Heart left ventricle (tissue), 16 donors: ENCODE measurements at regions not wholly inside any gene's neighbourhood (a gene's known extent, or its start where the extent isn't known, plus 50 kb on each side); places are given as distances from the start of the nearest gene placed in this dataset.

Source experiments
- ATAC-seq, 4 donors: fragments of 200-7000 bp; cut with Tn5 transposase; one replicate each; pipeline ENCODE4 v1.9.1; 2020 to 2022; ENCODE audit warnings: moderate library complexity in 4 of 4, mild to moderate bottlenecking in 3 of 4, moderate number of reproducible peaks in 1 of 4
- DNase-seq, 5 donors: peaks; one replicate each; pipeline ENCODE4 v3.0.0-alpha.2; 2020
- H3K27ac ChIP-seq, 12 donors: fragments of 200-600 bp; sonication (generic) in 4 of 12; one replicate each; pipeline versions ENCODE4 v1.5.0 to v1.8.0; 2016 to 2022; ENCODE audit warnings: mild to moderate bottlenecking in 2 of 12
- H3K27me3 ChIP-seq, 9 donors: fragments of 200-600 bp; sonication (generic) in 2 of 9; one replicate each; pipeline versions ENCODE4 v1.5.1 to v1.8.0; 2016 to 2022; ENCODE audit warnings: mild to moderate bottlenecking in 3 of 9
- H3K36me3 ChIP-seq, 9 donors: fragments of 200-600 bp; sonication (generic) in 2 of 9; one replicate each; pipeline versions ENCODE4 v1.5.0 to v1.8.0; 2018 to 2022; ENCODE audit warnings: mild to moderate bottlenecking in 2 of 9
- H3K4me1 ChIP-seq, 12 donors: fragments of 200-600 bp; sonication (generic) in 4 of 12; one replicate each; pipeline versions ENCODE4 v1.5.0 to v1.8.0; 2016 to 2022; ENCODE audit warnings: mild to moderate bottlenecking in 3 of 12
- H3K4me3 ChIP-seq, 12 donors: fragments of 200-600 bp; sonication (generic) in 4 of 12; one replicate each; pipeline versions ENCODE4 v1.5.0 to v1.8.0; 2017 to 2022; ENCODE audit warnings: mild to moderate bottlenecking in 9 of 12, moderate library complexity in 4 of 12
- H3K9me3 ChIP-seq, 12 donors: fragments of 200-600 bp; sonication (generic) in 4 of 12; one replicate each; pipeline versions ENCODE4 v1.5.0 to v1.8.0; 2016 to 2022; ENCODE audit warnings: mild to moderate bottlenecking in 1 of 12
- CTCF ChIP-seq, 12 donors: fragments of 200-600 bp; sonication (generic) in 4 of 12; IDR thresholded peaks; one replicate each; pipeline versions ENCODE4 v1.5.0 to v1.8.0; 2018 to 2022; ENCODE audit warnings: antibody characterized with exemption in 12 of 12, mild to moderate bottlenecking in 5 of 12
- POLR2A ChIP-seq, 2 donors: fragments of 450-650 bp; IDR thresholded peaks; one replicate each; pipeline ENCODE4 v1.6.1; 2017; ENCODE audit warnings: antibody characterized with exemption in 2 of 2, mild to moderate bottlenecking in 2 of 2, moderate library complexity in 2 of 2
- WGBS, 4 donors: extraction: QIAGEN DNeasy Blood & Tissue Kit in 2 of 4; methylation state at CpG; one replicate each; pipeline versions ENCODE4 v1.1.5 to v1.1.7; 2013 to 2018; 5-methylcytosine and 5-hydroxymethylcytosine counted together
- intact Hi-C, 10 donors: fragments of 100-400 bp; cut with DNase I; formaldehyde crosslinking; loops; one replicate each; pipeline versions ENCODE4 v1.11.1 to v1.14.2; 2022
- donor health status: ischemic (EF 13 %, LVEDD 7.1; RV severe dilation, severe dysfunction).
- donor health status: healthy with polysubstance abuse.
- donor health status: DM: no; HTN: yes; CAD: no.
- donor health status: DM: no; HTN: no; CAD: no.
- donor health status: ischemic (EF 25% LVEDD 6.9; RV normal size, moderate dysfunction).
- donor health status: ischemic (EF 25% LVEDD 5.7; RV mildly dilated, moderate dysfunction).
- donor health status: healthy.
- donor health status: DM: yes; HTN: yes; CAD: no.
- donor health status: ischemic (EF 35%, LVEDD 5.7; RV mildly dilated, moderate dysfunction).
- donor health status: nonischemic (EF 11% LVEDD 7.7; RV severe dilation, severe dysfunction).
- donor health status: DM: yes; HTN: yes; CAD: no.
- donor health status: PGD.
- donor health status: ischemic (EF 29% LVEDD 5.4; RV normal size, mild dysfunction).
- donor health status: nonischemic (EF 23%, LVEDD 6.1; RV moderate dilation, normal function).

- WGBS, 4 donors: 82 to 90% (median 89%) methylated on average over 2 of the region's 2 CpGs
- intact Hi-C loops: no loop called here
- H3K4me3 ChIP-seq: no peak overlapping the region
- no peak for ATAC-seq
- no peaks in the 10 kb centered on the region for H3K9me3 ChIP-seq
- H3K4me1 ChIP-seq: no peaks in the 10 kb centered on the region
- TF ChIP-seq POLR2A (IDR thresholded peaks at IDR 0.05) (no peak), CTCF (IDR thresholded peaks at IDR 0.05) (no peak)
- no peaks in the 10 kb centered on the region for H3K27me3 ChIP-seq
- DNase-seq: no peak
- H3K27ac ChIP-seq: no peak overlapping the region
- no peaks in the 10 kb centered on the region for H3K36me3 ChIP-seq
Measured at GRCh38 chr5:23284656-23285055, 222.8 kb upstream of the PRDM9 start.

GRCh38 chr5:23274171-23274570 is 233.2 kb upstream of the PRDM9 start:
- 77 to 87% (median 78%) methylated on average over 3 of the region's 3 CpGs for WGBS, 4 donors

GRCh38 chr5:23269981-23270380 is 237.4 kb upstream of the PRDM9 start:
- WGBS, 4 donors: 32 to 86% (median 67%) methylated on average over 2 of the region's 2 CpGs
- no peak overlapping the region for H3K4me3 ChIP-seq
- H3K9me3 ChIP-seq: no peaks in the 10 kb centered on the region
- no peak overlapping the region for H3K27ac ChIP-seq
- DNase-seq (no peak), ATAC-seq (no peak)
- TF ChIP-seq CTCF (IDR thresholded peaks at IDR 0.05): no peak
- TF ChIP-seq POLR2A (IDR thresholded peaks at IDR 0.05): no peak
- no peaks in the 10 kb centered on the region for H3K27me3 ChIP-seq
- no peaks in the 10 kb centered on the region for H3K36me3 ChIP-seq
- intact Hi-C loops: no loop called here
- no peaks in the 10 kb centered on the region for H3K4me1 ChIP-seq

More at GRCh38 chr5:23274171-23274570, 233.2 kb upstream of the PRDM9 start:
- H3K27ac ChIP-seq: no peak overlapping the region
- no peak overlapping the region for H3K4me3 ChIP-seq
- no peak for DNase-seq
- H3K27me3 ChIP-seq: no peaks in the 10 kb centered on the region
- peaks cover 0 to 6% (median 0%) of the 10 kb centered on the region in 12 donors for H3K9me3 ChIP-seq
- H3K36me3 ChIP-seq: no peaks in the 10 kb centered on the region
- TF ChIP-seq POLR2A (IDR thresholded peaks at IDR 0.05): no peak
- no peak for TF ChIP-seq CTCF (IDR thresholded peaks at IDR 0.05)
- no peak for ATAC-seq
- no peaks in the 10 kb centered on the region for H3K4me1 ChIP-seq
- intact Hi-C loops: no loop called here

- intact Hi-C loops: no loop called here
- Histone ChIP-seq H3K4me3 (no peak overlapping the region), H3K27me3 (no peaks in the 10 kb centered on the region), H3K27ac (no peak overlapping the region), H3K9me3 (no peaks in the 10 kb centered on the region), H3K36me3 (no peaks in the 10 kb centered on the region), H3K4me1 (no peaks in the 10 kb centered on the region)
- WGBS, 4 donors: 80 to 84% (median 83%) methylated on average over 10 of the region's 10 CpGs
- TF ChIP-seq CTCF (IDR thresholded peaks at IDR 0.05) (no peak), POLR2A (IDR thresholded peaks at IDR 0.05) (no peak)
- no peak for ATAC-seq
- DNase-seq: no peak
Measured at GRCh38 chr5:23268136-23268535, 239.3 kb upstream of the PRDM9 start.
